PC-9 (cell line): ENCODE measurements at regions not wholly inside any gene's neighbourhood (a gene's known extent, or its start where the extent isn't known, plus 50 kb on each side); places are given as distances from the start of the nearest gene placed in this dataset.
"Not testable (repeated sequence)": the region's sequence is repeated elsewhere in the genome, so short reads cannot be mapped to it uniquely, and the experiment has no call there.

Experiments
- EZH2 ChIP-seq: fragments of 200-600 bp; sonication (generic); IDR thresholded peaks from 2 replicates; pipeline ENCODE4 v1.8.0; 2017; ENCODE audit warnings: antibody characterized with exemption, low read depth
- TF ChIP-seq, protein P1 (sequence below): fragments of 200-600 bp; sonication (generic); conservative IDR thresholded peaks from 2 replicates; pipeline ENCODE4 v1.6.1; 2017; ENCODE audit warnings: mixed run types, antibody characterized with exemption, mild to moderate bottlenecking, moderate library complexity

DNA sequence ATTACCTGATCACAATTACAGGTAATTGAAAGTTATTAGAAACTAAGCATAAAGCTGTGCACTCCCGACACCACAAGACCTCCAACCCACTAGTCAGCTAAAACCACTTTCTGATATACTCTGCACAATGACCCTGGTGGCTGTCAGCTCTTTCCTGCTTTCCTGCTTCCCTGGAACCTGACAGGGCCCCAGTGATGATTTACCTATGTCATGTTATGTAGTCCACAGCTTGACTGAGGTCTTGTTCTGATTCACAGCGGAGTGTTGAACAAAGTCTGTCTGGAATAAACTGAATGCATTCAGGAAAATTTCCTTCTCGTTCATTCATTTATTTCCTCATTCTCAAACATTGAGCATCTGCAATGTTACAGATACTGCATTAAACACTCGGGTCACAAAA, 136.5 kb downstream of the SPDYE17 start:
- TF ChIP-seq, protein P1, sequence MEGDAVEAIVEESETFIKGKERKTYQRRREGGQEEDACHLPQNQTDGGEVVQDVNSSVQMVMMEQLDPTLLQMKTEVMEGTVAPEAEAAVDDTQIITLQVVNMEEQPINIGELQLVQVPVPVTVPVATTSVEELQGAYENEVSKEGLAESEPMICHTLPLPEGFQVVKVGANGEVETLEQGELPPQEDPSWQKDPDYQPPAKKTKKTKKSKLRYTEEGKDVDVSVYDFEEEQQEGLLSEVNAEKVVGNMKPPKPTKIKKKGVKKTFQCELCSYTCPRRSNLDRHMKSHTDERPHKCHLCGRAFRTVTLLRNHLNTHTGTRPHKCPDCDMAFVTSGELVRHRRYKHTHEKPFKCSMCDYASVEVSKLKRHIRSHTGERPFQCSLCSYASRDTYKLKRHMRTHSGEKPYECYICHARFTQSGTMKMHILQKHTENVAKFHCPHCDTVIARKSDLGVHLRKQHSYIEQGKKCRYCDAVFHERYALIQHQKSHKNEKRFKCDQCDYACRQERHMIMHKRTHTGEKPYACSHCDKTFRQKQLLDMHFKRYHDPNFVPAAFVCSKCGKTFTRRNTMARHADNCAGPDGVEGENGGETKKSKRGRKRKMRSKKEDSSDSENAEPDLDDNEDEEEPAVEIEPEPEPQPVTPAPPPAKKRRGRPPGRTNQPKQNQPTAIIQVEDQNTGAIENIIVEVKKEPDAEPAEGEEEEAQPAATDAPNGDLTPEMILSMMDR: not testable (repeated sequence)
- not testable (repeated sequence) for TF ChIP-seq EZH2
